ENCODE measurements at regions not wholly inside any gene's neighbourhood (a gene's known extent, or its start where the extent isn't known, plus 50 kb on each side); places are given as distances from the start of the nearest gene placed in this dataset.
"Not testable (repeated sequence)": the region's sequence is repeated elsewhere in the genome, so short reads cannot be mapped to it uniquely, and the experiment has no call there.

GRCh38 chr17:13128676-13129075 is 110.8 kb upstream of the ELAC2 start:
- no peak for DNase-seq

DNA sequence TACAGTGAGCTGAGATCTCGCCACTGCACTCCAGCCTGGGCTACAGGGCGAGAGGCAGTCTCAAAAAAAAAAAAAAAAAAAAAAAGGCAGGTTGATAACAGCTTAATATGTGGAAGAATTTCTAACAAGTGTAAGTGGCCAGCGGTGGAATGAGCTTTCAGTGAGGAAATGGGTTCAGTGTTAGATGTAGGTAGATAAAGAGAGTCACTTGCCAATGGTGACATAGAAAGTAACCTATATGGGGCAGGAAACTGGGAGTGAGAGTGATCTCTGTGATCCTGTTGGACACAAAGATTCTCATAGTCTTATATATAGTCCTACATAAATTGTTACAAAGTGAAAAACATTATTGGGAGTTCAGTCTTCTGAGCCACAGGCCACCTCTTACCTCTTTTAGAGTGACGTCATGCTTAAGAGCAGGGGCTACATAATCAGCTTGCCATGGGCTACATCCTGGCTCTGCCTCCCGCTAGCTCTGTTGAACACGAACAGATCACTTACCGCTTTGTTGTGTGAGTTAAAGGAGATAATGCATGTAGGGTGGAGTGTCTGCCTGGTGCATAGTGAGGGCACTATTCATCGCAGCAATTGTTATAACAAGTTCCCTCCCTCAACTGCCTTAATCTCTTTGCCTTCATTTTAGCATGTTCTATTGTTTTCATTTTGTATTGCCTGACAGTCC is 110.2 kb upstream of the ELAC2 start:
- no peak for DNase-seq

GRCh38 chr17:13120864-13121263 is 103.0 kb upstream of the ELAC2 start:
- no peak for DNase-seq

DNA sequence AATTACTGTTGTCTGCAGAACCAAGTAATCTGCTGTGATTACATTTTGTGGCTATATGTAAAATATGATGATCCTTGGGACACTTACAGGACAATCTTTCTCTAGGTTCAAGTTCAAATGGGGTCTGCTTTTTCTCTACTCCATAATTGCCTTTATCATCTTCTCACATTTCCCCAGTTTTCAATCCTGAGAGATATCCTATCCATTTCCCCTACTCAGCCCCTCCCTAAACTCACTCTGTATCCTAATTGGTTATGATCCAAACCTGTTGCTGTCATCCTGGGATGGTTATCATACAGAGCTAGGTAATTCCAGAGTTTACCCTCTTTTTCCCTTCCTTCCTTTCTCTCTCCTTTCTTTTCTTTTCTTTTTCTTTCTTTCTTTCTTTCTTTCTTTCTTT is 100.5 kb upstream of the ELAC2 start:
- no peak for DNase-seq

DNA sequence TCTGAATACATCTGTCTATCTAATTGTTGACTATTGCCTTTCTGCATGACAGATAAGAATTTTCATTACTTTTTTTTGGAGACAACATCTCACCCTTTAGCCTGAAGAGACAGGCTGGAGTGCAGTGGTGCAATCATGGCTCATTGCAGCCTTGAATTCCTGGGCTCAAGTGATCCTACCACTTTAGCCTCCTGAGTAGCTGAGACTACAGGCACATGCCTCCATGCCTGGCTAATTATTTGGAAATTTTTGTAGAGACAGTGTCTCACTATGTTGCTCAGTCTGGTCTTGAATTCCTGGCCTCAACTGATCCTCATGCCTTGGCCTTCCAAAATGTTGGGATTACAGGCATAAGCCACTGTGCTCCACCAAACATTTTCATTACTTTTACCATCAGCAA is 99.8 kb upstream of the ELAC2 start:
- DNase-seq: no peak

GRCh38 chr17:13114601-13115031 is 96.8 kb upstream of the ELAC2 start:
- DNase-seq: peak; percentile 1

GRCh38 chr17:13113821-13114525 is 96.1 kb upstream of the ELAC2 start:
- no peak for DNase-seq

DNA sequence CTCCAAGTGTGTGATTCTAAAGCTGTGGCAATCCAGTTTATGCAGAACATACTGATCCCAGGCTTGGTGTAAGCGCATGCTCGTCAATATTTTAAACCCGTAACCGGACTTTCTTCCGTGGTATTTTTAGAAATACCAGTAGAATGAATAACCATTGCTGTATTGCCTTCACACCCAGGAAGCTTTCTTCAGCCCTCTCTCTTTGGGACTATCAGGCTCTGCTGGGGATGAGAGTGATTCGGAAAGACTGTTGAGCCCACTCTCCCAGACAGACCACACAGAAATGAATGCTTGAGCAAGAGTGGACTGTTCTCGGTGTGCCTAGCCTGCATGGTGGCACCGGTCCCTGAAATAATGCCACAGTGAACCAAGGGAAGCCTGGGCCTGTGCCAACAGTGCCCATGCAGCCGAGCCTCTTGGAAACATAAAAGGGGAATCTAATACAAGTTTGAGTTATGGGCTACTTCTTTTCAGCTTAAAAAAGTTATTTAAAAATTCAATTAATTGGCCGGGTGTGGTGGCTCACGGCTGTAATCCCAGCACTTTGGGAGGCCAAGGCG is 89.9 kb upstream of the ELAC2 start:
- no peak for DNase-seq

DNA sequence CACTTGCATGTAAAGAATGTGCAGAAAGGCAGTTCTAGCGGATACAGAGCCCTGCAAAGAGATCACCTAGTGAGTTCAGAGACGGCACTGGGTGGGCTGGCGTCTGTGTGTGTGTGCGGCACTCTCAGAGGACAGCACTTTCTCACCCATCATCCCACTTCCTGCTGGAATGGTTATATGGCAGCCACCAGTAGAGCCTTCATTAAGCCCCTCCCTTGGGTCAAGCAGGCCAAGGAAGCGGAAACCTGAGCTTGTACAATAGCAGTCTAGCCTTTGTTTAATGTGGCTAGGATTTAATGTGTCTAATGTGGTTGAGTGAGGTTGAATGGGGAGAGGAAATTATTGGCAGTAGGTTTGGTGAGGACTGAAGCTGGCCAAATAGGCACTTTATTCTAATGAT is 88.3 kb upstream of the ELAC2 start:
- no peak for DNase-seq

- no peak for DNase-seq
These were observed 86.7 kb upstream of the ELAC2 start for GRCh38 chr17:13104576-13104975.

GRCh38 chr17:13102477-13102876 is 84.7 kb upstream of the ELAC2 start:
- no peak for DNase-seq

- DNase-seq: no peak
These were observed 82.1 kb upstream of the ELAC2 start for GRCh38 chr17:13099926-13100325.

- DNase-seq: no peak
These were observed 81.4 kb upstream of the ELAC2 start for GRCh38 chr17:13099089-13099735.

DNA sequence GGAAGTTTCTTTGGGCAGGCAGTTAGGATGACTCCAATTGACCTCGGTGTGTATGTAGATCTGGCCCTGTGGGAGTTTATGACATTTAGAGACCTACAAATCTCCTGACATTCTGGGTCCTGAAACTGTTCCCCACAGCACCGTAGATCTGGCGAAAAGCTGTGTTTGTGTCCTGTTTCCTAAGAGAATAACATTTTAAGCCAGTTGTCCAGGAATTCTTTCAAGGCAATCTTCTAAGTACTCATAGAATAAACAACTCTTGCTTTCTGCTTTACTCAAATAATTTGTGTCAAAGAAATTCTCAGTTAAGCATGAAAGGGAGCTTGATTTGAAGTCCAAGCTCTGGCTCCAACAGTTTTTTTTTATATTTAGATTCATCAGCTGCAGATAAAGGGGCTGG is 78.5 kb upstream of the ELAC2 start:
- no peak for DNase-seq

GRCh38 chr17:13092010-13092409 is 74.2 kb upstream of the ELAC2 start:
- DNase-seq: not testable (repeated sequence)

DNA sequence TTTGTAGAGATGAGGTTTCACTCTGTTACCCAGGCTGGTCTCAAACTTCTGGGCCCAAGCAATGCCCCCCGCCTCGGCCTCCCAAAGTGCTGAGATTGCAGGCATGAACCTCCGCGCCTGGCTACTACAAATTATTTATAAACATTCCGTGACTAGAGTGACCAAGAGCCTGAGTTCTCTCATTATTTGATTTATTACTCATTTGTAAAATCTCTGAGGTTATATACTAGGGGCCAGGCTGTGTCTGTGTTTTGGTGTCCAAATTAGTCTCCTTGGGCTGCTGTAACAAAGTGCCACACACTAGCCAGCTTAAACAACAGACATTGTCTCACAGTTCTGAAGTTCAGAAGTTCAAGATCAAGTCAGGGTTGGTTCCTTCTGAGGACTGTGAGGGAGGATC is 70.8 kb upstream of the ELAC2 start:
- no peak for DNase-seq

DNA sequence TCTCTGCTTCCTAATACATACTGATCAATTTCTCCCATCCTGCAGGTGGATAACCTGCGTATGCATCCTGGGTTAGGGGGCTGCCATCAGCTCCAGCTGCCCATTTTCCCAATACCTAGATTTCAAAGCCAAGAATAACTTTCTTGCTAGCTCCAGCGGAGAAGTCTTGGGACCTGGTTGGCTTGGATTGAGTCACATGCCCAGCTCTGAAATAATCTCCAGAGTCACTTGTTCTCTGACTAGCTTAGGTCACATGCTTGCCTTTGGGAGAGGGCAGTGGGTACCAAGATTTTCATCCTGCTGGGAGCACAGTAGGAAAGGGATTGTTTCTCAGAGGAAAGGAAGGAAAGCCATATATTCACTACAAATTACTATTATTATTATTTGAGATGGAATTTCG is 70.0 kb upstream of the ELAC2 start:
- no peak for DNase-seq

- no peak for DNase-seq
These were observed 68.4 kb upstream of the ELAC2 start for GRCh38 chr17:13086142-13086769.

GRCh38 chr17:13085578-13085977 is 67.8 kb upstream of the ELAC2 start:
- no peak for DNase-seq

- DNase-seq: no peak
These were observed 66.6 kb upstream of the ELAC2 start for GRCh38 chr17:13084420-13084819.

- DNase-seq: no peak
These were observed 61.0 kb upstream of the ELAC2 start for GRCh38 chr17:13078591-13079385.

DNA sequence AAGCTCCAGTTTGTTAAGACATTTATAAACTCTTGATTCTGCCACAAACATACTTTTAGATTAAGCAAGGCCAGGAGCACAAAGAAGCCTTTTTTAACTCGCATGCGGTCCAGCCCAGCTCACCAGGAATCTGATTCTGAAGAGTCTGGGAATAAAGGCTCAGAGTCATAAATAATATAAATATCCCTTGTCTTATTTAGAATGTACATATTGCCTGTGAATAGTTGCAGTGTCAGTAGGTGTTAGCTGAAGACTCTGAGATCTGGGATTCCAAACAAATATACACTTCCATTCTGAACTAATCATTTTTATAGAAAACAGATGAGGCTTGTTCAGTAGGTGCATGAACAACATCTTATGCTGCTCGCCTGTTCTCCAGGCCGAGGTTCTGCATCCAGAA is 59.1 kb upstream of the ELAC2 start:
- no peak for DNase-seq

- DNase-seq: no peak
These were observed 56.2 kb upstream of the ELAC2 start for GRCh38 chr17:13074026-13074425.
